C4-2B (cell line): ENCODE measurements at regions not wholly inside any gene's neighbourhood (a gene's known extent, or its start where the extent isn't known, plus 50 kb on each side); places are given as distances from the start of the nearest gene placed in this dataset.

Source experiments
- CTCF ChIP-seq: fragments of 450-650 bp; conservative IDR thresholded peaks from 2 replicates; pipeline ENCODE4 v1.5.1; 2017; ENCODE audit warnings: mild to moderate bottlenecking
- ZFX ChIP-seq: fragments of 450-650 bp; IDR thresholded peaks from 2 replicates; pipeline ENCODE4 v1.6.1; 2017

GRCh38 chr16:87144232-87144631, 173.0 kb downstream of the C16orf95 start:
- TF ChIP-seq CTCF (no peak), ZFX (no peak)
